ENCODE measurements at regions not wholly inside any gene's neighbourhood (a gene's known extent, or its start where the extent isn't known, plus 50 kb on each side); places are given as distances from the start of the nearest gene placed in this dataset.

DNA sequence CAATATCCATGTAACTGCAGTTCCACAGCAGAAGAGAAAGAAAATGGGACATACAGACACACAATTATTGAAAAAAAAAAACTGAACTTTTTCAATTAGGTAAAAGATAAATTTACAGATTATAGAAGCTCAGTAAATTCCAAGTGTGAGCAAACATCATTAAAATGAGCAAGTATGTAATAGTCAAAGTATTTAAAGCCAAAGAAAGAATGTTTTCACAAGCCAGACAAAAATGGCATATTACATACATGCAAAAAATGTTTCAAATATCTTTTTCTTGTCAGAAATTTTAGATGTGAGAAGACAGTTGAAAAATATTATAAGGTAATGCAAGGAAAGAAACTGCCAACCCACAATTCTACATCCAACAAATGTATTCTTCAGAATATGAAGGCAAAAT lies 150.2 kb upstream of the AKR1E2 start:
- TF ChIP-seq POLR2A (IDR thresholded peaks at IDR 0.05) (no peak), EP300 (IDR thresholded peaks at IDR 0.05) (no peak)
- TF ChIP-seq, protein P1, sequence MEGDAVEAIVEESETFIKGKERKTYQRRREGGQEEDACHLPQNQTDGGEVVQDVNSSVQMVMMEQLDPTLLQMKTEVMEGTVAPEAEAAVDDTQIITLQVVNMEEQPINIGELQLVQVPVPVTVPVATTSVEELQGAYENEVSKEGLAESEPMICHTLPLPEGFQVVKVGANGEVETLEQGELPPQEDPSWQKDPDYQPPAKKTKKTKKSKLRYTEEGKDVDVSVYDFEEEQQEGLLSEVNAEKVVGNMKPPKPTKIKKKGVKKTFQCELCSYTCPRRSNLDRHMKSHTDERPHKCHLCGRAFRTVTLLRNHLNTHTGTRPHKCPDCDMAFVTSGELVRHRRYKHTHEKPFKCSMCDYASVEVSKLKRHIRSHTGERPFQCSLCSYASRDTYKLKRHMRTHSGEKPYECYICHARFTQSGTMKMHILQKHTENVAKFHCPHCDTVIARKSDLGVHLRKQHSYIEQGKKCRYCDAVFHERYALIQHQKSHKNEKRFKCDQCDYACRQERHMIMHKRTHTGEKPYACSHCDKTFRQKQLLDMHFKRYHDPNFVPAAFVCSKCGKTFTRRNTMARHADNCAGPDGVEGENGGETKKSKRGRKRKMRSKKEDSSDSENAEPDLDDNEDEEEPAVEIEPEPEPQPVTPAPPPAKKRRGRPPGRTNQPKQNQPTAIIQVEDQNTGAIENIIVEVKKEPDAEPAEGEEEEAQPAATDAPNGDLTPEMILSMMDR (IDR thresholded peaks at IDR 0.05), result no peak
